ENCODE measurements at regions not wholly inside any gene's neighbourhood (a gene's known extent, or its start where the extent isn't known, plus 50 kb on each side); places are given as distances from the start of the nearest gene placed in this dataset.

DNA sequence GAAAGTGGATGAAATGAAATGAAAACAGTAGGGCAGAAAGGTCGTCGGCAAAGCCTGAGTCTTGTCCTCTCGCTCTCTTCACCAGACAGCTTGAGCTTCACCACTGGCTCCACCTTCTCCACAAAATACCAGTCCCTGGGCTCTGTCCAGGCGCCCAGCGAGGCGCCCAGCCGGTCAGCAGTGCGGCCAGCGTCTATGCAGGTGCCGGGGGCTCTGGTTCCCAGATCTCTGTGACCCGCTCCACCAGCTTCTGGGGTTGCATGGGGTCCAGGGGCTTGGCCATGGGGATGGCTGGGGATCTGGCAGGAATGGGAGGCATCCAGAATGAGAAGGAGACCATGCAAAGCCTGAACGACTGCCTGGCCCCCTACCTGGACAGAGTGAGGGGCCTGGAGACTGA is 600.5 kb upstream of the ZP4 start:
- no peaks in the 10 kb centered on the region for H3K36me3 ChIP-seq (replicated peaks; ENCODE audit: insufficient read depth, low read length)
- H3K4me2 ChIP-seq (ENCODE audit: low read depth, low read length), result no peak overlapping the region
- no peaks in the 10 kb centered on the region for H3K79me2 ChIP-seq (ENCODE audit: low read length)
- H4K20me1 ChIP-seq (ENCODE audit: insufficient read depth, low read length), result no peaks in the 10 kb centered on the region
- no peaks in the 10 kb centered on the region for H3F3A ChIP-seq (ENCODE audit: insufficient read depth, low read length)
- no peak overlapping the region for H3K4me3 ChIP-seq (ENCODE audit: low read length)
- no peak for DNase-seq
- TF ChIP-seq EZH2phosphoT487 (IDR thresholded peaks at IDR 0.05; ENCODE audit: low read length) (no peak), EZH2 (optimal IDR thresholded peaks at IDR 0.05; ENCODE audit: low read depth, low read length) (no peak)
- TF ChIP-seq, protein P1, sequence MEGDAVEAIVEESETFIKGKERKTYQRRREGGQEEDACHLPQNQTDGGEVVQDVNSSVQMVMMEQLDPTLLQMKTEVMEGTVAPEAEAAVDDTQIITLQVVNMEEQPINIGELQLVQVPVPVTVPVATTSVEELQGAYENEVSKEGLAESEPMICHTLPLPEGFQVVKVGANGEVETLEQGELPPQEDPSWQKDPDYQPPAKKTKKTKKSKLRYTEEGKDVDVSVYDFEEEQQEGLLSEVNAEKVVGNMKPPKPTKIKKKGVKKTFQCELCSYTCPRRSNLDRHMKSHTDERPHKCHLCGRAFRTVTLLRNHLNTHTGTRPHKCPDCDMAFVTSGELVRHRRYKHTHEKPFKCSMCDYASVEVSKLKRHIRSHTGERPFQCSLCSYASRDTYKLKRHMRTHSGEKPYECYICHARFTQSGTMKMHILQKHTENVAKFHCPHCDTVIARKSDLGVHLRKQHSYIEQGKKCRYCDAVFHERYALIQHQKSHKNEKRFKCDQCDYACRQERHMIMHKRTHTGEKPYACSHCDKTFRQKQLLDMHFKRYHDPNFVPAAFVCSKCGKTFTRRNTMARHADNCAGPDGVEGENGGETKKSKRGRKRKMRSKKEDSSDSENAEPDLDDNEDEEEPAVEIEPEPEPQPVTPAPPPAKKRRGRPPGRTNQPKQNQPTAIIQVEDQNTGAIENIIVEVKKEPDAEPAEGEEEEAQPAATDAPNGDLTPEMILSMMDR (IDR thresholded peaks at IDR 0.05; ENCODE audit: low read length), result no peak
- no peak overlapping the region for H3K27ac ChIP-seq (ENCODE audit: low read length)
- H3K27me3 ChIP-seq (replicated peaks; ENCODE audit: insufficient read depth, low read length), result no peaks in the 10 kb centered on the region
- no peaks in the 10 kb centered on the region for H3K9me3 ChIP-seq (replicated peaks; ENCODE audit: insufficient read depth, low read length)
- no peaks in the 10 kb centered on the region for H3K9me2 ChIP-seq (replicated peaks; ENCODE audit: insufficient read depth, low read length)
- no peak overlapping the region for H2AFZ ChIP-seq (ENCODE audit: low read length)
- no peak overlapping the region for H3K9ac ChIP-seq (ENCODE audit: low read length)
- H3K4me1 ChIP-seq (ENCODE audit: low read length), result no peaks in the 10 kb centered on the region

DNA sequence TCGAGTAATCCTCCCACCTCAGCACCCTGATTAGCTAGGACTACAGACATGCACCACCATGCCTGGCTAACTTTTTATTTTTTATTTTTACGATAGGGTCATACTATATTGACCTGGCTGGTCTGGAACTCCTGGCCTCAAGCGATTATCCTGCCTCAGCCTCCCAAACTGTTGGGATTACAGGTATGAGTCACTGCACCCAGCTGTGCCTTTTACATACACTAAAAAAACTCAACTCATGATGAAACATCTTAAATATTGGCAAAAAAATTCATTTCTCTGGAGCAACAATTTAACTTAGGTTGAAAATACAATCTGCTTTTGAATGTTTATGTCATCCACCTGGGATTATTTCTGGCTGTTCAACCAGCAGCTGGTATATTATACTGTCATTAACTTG is 598.3 kb upstream of the ZP4 start:
- Histone ChIP-seq H4K20me1 (ENCODE audit: insufficient read depth, low read length) (no peaks in the 10 kb centered on the region), H3K79me2 (ENCODE audit: low read length) (no peaks in the 10 kb centered on the region), H2AFZ (ENCODE audit: low read length) (no peak overlapping the region), H3K4me2 (ENCODE audit: low read depth, low read length) (no peak overlapping the region), H3K9me3 (replicated peaks; ENCODE audit: insufficient read depth, low read length) (no peaks in the 10 kb centered on the region), H3K27ac (ENCODE audit: low read length) (no peak overlapping the region), H3K9ac (ENCODE audit: low read length) (no peak overlapping the region), H3K4me1 (ENCODE audit: low read length) (no peaks in the 10 kb centered on the region), H3K36me3 (replicated peaks; ENCODE audit: insufficient read depth, low read length) (no peaks in the 10 kb centered on the region), H3F3A (ENCODE audit: insufficient read depth, low read length) (no peaks in the 10 kb centered on the region), H3K9me2 (replicated peaks; ENCODE audit: insufficient read depth, low read length) (no peaks in the 10 kb centered on the region), H3K4me3 (ENCODE audit: low read length) (no peak overlapping the region), H3K27me3 (replicated peaks; ENCODE audit: insufficient read depth, low read length) (no peaks in the 10 kb centered on the region)
- no peak for DNase-seq
- TF ChIP-seq EZH2 (optimal IDR thresholded peaks at IDR 0.05; ENCODE audit: low read depth, low read length), result no peak
- TF ChIP-seq, protein P1 (IDR thresholded peaks at IDR 0.05; ENCODE audit: low read length), result no peak
- no peak for TF ChIP-seq EZH2phosphoT487 (IDR thresholded peaks at IDR 0.05; ENCODE audit: low read length)

DNA sequence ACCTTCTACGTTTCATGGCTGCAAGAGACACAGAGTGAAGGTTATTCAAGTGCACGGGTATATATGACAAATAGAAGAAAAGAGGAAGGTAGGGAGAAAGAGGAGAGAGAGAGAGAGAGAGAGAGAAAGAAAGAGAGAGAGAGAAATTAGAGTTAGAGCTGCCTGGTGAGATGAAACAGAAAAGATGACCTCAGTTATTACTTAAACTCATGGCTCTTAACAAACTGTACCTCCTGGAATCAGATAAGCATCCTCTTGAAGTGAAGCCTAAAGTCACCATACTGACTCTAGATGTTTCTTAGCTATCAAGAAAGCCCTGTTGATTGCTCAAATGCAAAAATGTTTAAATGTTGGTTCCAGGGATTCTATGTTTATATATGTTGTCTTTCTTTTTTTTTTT is 597.7 kb upstream of the ZP4 start:
- Histone ChIP-seq H3K9me3 (replicated peaks; ENCODE audit: insufficient read depth, low read length) (no peaks in the 10 kb centered on the region), H3K4me1 (ENCODE audit: low read length) (no peaks in the 10 kb centered on the region), H3K27me3 (replicated peaks; ENCODE audit: insufficient read depth, low read length) (no peaks in the 10 kb centered on the region), H3K4me3 (ENCODE audit: low read length) (no peak overlapping the region), H4K20me1 (ENCODE audit: insufficient read depth, low read length) (no peaks in the 10 kb centered on the region), H3F3A (ENCODE audit: insufficient read depth, low read length) (no peaks in the 10 kb centered on the region), H3K27ac (ENCODE audit: low read length) (no peak overlapping the region), H3K79me2 (ENCODE audit: low read length) (no peaks in the 10 kb centered on the region), H2AFZ (ENCODE audit: low read length) (no peak overlapping the region), H3K4me2 (ENCODE audit: low read depth, low read length) (no peak overlapping the region), H3K9me2 (replicated peaks; ENCODE audit: insufficient read depth, low read length) (no peaks in the 10 kb centered on the region), H3K36me3 (replicated peaks; ENCODE audit: insufficient read depth, low read length) (no peaks in the 10 kb centered on the region), H3K9ac (ENCODE audit: low read length) (no peak overlapping the region)
- TF ChIP-seq EZH2phosphoT487 (IDR thresholded peaks at IDR 0.05; ENCODE audit: low read length), result no peak
- TF ChIP-seq, protein P1 (IDR thresholded peaks at IDR 0.05; ENCODE audit: low read length), result no peak
- TF ChIP-seq EZH2 (optimal IDR thresholded peaks at IDR 0.05; ENCODE audit: low read depth, low read length), result no peak
- no peak for DNase-seq

Measured in MM.1S (cell line).